K562 (cell line): ENCODE measurements at regions not wholly inside any gene's neighbourhood (a gene's known extent, or its start where the extent isn't known, plus 50 kb on each side); places are given as distances from the start of the nearest gene placed in this dataset.

Experiments used
- HIVEP1 ChIP-seq: fragments of 250-450 bp; sonication (Bioruptor Pico); IDR thresholded peaks from 2 replicates; pipeline ENCODE4 v1.4.0; 2020; ENCODE audit warnings: mild to moderate bottlenecking
- MEF2A ChIP-seq: IDR thresholded peaks from 2 replicates; pipeline ENCODE4 v1.6.1; 2011; ENCODE audit warnings: low read depth, mild to moderate bottlenecking, low read length, moderate library complexity; ENCODE audit not compliant: control insufficient read depth
- ZNF324 ChIP-seq: fragments of 250-450 bp; sonication (Bioruptor Pico); IDR thresholded peaks from 2 replicates; pipeline ENCODE4 v1.4.0; 2020; ENCODE audit warnings: mild to moderate bottlenecking
- ZNF551 ChIP-seq: fragments of 250-450 bp; sonication (Bioruptor Pico); IDR thresholded peaks from 2 replicates; pipeline ENCODE4 v1.5.0; 2021; ENCODE audit warnings: mild to moderate bottlenecking, moderate library complexity
- TF ChIP-seq, protein P1 (sequence below): sonication (generic); formaldehyde crosslinking; IDR thresholded peaks from 2 replicates; pipeline ENCODE4 v1.8.0; 2022; ENCODE audit warnings: mild to moderate bottlenecking, missing genetic modification reagents
- TF ChIP-seq, protein P2 (sequence below): conservative IDR thresholded peaks from 2 replicates; pipeline ENCODE4 v1.6.1; 2011; ENCODE audit warnings: low read depth, mild to moderate bottlenecking, low read length; ENCODE audit not compliant: control insufficient read depth
- TF ChIP-seq, protein P3 (sequence below), 2 experiments: fragments of 450-650 bp; IDR thresholded peaks; 2 replicates each; pipeline ENCODE4 v1.6.1; 2018; ENCODE audit warnings: mild to moderate bottlenecking in 2 of 2, low read depth in 1 of 2; ENCODE audit not compliant: partially characterized antibody in 2 of 2
- TF ChIP-seq, protein P4 (sequence below): fragments of 450-650 bp; formaldehyde crosslinking; IDR thresholded peaks from 2 replicates; pipeline ENCODE4 v1.4.0; 2022; ENCODE audit warnings: missing genetic modification characterization

DNA sequence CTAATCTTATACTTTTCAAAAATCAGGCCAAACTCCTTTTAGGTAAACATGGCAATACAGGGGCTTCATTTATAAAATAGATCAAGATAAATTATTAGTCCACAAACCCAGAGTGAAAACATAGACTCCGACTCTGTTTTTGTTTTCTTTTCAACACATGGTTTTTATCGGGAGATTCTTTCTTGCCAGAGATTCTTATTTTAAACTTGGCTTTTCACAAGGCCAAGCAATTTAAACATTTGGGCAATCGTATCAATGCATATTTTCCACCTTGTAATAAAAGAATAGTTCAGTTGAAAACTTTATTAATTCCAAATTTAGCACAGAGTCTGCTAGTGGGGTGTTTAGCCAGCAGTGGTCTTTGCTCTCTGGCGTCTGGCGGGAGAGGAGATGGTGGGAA lies 71.9 kb downstream of the SOX11 start (continued):
- TF ChIP-seq, protein P1, sequence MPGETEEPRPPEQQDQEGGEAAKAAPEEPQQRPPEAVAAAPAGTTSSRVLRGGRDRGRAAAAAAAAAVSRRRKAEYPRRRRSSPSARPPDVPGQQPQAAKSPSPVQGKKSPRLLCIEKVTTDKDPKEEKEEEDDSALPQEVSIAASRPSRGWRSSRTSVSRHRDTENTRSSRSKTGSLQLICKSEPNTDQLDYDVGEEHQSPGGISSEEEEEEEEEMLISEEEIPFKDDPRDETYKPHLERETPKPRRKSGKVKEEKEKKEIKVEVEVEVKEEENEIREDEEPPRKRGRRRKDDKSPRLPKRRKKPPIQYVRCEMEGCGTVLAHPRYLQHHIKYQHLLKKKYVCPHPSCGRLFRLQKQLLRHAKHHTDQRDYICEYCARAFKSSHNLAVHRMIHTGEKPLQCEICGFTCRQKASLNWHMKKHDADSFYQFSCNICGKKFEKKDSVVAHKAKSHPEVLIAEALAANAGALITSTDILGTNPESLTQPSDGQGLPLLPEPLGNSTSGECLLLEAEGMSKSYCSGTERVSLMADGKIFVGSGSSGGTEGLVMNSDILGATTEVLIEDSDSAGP (CRISPR knock-in tag), result no peak
- TF ChIP-seq ZNF551 (CRISPR knock-in tag) (no peak), MEF2A (no peak), ZNF324 (no peak), HIVEP1 (CRISPR knock-in tag) (no peak)
- TF ChIP-seq, protein P2, sequence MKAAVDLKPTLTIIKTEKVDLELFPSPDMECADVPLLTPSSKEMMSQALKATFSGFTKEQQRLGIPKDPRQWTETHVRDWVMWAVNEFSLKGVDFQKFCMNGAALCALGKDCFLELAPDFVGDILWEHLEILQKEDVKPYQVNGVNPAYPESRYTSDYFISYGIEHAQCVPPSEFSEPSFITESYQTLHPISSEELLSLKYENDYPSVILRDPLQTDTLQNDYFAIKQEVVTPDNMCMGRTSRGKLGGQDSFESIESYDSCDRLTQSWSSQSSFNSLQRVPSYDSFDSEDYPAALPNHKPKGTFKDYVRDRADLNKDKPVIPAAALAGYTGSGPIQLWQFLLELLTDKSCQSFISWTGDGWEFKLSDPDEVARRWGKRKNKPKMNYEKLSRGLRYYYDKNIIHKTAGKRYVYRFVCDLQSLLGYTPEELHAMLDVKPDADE, result no peak
- TF ChIP-seq, protein P3, sequence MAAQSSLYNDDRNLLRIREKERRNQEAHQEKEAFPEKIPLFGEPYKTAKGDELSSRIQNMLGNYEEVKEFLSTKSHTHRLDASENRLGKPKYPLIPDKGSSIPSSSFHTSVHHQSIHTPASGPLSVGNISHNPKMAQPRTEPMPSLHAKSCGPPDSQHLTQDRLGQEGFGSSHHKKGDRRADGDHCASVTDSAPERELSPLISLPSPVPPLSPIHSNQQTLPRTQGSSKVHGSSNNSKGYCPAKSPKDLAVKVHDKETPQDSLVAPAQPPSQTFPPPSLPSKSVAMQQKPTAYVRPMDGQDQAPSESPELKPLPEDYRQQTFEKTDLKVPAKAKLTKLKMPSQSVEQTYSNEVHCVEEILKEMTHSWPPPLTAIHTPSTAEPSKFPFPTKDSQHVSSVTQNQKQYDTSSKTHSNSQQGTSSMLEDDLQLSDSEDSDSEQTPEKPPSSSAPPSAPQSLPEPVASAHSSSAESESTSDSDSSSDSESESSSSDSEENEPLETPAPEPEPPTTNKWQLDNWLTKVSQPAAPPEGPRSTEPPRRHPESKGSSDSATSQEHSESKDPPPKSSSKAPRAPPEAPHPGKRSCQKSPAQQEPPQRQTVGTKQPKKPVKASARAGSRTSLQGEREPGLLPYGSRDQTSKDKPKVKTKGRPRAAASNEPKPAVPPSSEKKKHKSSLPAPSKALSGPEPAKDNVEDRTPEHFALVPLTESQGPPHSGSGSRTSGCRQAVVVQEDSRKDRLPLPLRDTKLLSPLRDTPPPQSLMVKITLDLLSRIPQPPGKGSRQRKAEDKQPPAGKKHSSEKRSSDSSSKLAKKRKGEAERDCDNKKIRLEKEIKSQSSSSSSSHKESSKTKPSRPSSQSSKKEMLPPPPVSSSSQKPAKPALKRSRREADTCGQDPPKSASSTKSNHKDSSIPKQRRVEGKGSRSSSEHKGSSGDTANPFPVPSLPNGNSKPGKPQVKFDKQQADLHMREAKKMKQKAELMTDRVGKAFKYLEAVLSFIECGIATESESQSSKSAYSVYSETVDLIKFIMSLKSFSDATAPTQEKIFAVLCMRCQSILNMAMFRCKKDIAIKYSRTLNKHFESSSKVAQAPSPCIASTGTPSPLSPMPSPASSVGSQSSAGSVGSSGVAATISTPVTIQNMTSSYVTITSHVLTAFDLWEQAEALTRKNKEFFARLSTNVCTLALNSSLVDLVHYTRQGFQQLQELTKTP (IDR thresholded peaks at IDR 0.05; ENCODE audit: low read depth in 1 of 2, partially characterized antibody in 2 of 2), result no peak
- TF ChIP-seq, protein P4, sequence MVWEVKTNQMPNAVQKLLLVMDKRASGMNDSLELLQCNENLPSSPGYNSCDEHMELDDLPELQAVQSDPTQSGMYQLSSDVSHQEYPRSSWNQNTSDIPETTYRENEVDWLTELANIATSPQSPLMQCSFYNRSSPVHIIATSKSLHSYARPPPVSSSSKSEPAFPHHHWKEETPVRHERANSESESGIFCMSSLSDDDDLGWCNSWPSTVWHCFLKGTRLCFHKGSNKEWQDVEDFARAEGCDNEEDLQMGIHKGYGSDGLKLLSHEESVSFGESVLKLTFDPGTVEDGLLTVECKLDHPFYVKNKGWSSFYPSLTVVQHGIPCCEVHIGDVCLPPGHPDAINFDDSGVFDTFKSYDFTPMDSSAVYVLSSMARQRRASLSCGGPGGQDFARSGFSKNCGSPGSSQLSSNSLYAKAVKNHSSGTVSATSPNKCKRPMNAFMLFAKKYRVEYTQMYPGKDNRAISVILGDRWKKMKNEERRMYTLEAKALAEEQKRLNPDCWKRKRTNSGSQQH (CRISPR knock-in tag), result no peak
